Thyroid gland (tissue), 4 donors: ENCODE measurements at regions not wholly inside any gene's neighbourhood (a gene's known extent, or its start where the extent isn't known, plus 50 kb on each side); places are given as distances from the start of the nearest gene placed in this dataset.

Experiments
- POLR2A ChIP-seq, 2 donors: fragments of 450-650 bp; IDR thresholded peaks; one replicate each; pipeline ENCODE4 v1.6.1; 2017; ENCODE audit warnings: antibody characterized with exemption in 2 of 2, mild to moderate bottlenecking in 2 of 2, moderate library complexity in 1 of 2
- TF ChIP-seq, protein P1 (sequence below), 6 experiments: fragments of 200-600 bp in 3 of 6; fragments of 450-650 bp in 3 of 6; sonication (generic) in 3 of 6; IDR thresholded peaks; one replicate each; pipeline ENCODE4 v1.5.1; 2016 to 2019; ENCODE audit warnings: antibody characterized with exemption in 6 of 6, mild to moderate bottlenecking in 2 of 6, inconsistent platforms in 1 of 6, moderate library complexity in 1 of 6

DNA sequence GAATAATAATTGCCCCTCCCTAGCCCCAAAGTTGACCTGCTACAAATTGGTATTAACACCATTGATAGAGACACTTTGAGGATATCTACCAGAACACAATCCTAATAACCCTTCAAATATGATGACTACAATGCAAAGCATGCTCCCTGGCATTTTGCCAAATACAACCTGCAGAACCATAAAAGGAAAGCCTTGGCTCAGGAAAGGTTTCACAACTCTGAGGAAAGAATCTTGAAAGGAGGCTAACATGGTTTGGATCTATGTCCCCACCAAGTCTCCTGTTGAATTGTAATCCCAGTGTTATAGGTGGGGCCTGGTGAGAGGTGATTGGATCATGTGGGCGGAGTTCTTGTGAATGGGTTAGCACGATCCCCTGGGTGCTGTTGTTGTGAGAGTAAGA is 140.4 kb upstream of the ARHGAP42 start:
- TF ChIP-seq, protein P1, sequence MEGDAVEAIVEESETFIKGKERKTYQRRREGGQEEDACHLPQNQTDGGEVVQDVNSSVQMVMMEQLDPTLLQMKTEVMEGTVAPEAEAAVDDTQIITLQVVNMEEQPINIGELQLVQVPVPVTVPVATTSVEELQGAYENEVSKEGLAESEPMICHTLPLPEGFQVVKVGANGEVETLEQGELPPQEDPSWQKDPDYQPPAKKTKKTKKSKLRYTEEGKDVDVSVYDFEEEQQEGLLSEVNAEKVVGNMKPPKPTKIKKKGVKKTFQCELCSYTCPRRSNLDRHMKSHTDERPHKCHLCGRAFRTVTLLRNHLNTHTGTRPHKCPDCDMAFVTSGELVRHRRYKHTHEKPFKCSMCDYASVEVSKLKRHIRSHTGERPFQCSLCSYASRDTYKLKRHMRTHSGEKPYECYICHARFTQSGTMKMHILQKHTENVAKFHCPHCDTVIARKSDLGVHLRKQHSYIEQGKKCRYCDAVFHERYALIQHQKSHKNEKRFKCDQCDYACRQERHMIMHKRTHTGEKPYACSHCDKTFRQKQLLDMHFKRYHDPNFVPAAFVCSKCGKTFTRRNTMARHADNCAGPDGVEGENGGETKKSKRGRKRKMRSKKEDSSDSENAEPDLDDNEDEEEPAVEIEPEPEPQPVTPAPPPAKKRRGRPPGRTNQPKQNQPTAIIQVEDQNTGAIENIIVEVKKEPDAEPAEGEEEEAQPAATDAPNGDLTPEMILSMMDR (IDR thresholded peaks at IDR 0.05): no peak
- TF ChIP-seq POLR2A (IDR thresholded peaks at IDR 0.05): no peak
